Caco-2 (cell line): ENCODE measurements at regions not wholly inside any gene's neighbourhood (a gene's known extent, or its start where the extent isn't known, plus 50 kb on each side); places are given as distances from the start of the nearest gene placed in this dataset.

Experiments
- BruUV-seq: library from RNA; stranded (reverse); fragments of 400-500 nt; replicated peaks from 2 replicates; lab custom pipeline; 2021; lab: Mats Ljungman, UMichigan
- CTCF ChIA-PET: fragments of 300-600 bp; sonication (Branson Sonifier 250); formaldehyde crosslinking; loops from one replicate; lab custom pipeline; 2022; ENCODE audit warnings: antibody characterized with exemption; lab: Charles Lee
- POLR2A ChIA-PET: fragments of 300-600 bp; sonication (Branson Sonifier 250); formaldehyde crosslinking; loops from one replicate; lab custom pipeline; 2022; ENCODE audit warnings: antibody characterized with exemption; lab: Charles Lee
- DNase-seq, 2 experiments: peaks; one replicate each; pipeline versions ENCODE4 v3.0.0 to v3.0.0-alpha.2; 2020 to 2022
- H3K27me3 ChIP-seq: replicated peaks from 2 replicates; pipeline ENCODE4 v1.6.0; 2011; ENCODE audit warnings: low read length; ENCODE audit not compliant: control insufficient read depth, insufficient read depth
- H3K36me3 ChIP-seq: 2 replicates; pipeline ENCODE4 v1.5.1; 2011; ENCODE audit warnings: low read length; ENCODE audit not compliant: control insufficient read depth, insufficient read depth
- H3K4me1 ChIP-seq: fragments of 250-450 bp; sonication (Bioruptor Pico); 2 replicates; pipeline ENCODE4 v1.5.1; 2020; ENCODE audit warnings: mild to moderate bottlenecking
- H3K4me3 ChIP-seq: 2 replicates; pipeline ENCODE4 v1.5.1; 2011; ENCODE audit warnings: low read depth, mild to moderate bottlenecking, control low read depth, low read length
- H3K9me3 ChIP-seq: fragments of 250-450 bp; sonication (Bioruptor Pico); 2 replicates; pipeline ENCODE4 v1.5.1; 2020; ENCODE audit warnings: mild to moderate bottlenecking, moderate library complexity
- H3K27ac Mint-ChIP-seq: one replicate; pipeline ENCODE4 v1.8.0; 2022; ENCODE audit warnings: mixed read lengths; ENCODE audit not compliant: unreplicated experiment
- H3K27me3 Mint-ChIP-seq: one replicate; pipeline ENCODE4 v1.8.0; 2022; ENCODE audit warnings: mixed read lengths; ENCODE audit not compliant: insufficient read depth, unreplicated experiment
- H3K36me3 Mint-ChIP-seq: one replicate; pipeline ENCODE4 v1.8.0; 2022; ENCODE audit warnings: mild to moderate bottlenecking, mixed read lengths; ENCODE audit not compliant: insufficient read depth, unreplicated experiment
- H3K4me1 Mint-ChIP-seq: one replicate; pipeline ENCODE4 v1.8.0; 2022; ENCODE audit warnings: low read depth, mixed read lengths; ENCODE audit not compliant: unreplicated experiment
- H3K4me3 Mint-ChIP-seq: one replicate; pipeline ENCODE4 v1.8.0; 2022; ENCODE audit warnings: mild to moderate bottlenecking, moderate library complexity, mixed read lengths; ENCODE audit not compliant: unreplicated experiment
- H3K9me3 Mint-ChIP-seq: one replicate; pipeline ENCODE4 v1.8.0; 2022; ENCODE audit warnings: mixed read lengths; ENCODE audit not compliant: unreplicated experiment
- CTCF ChIP-seq, 2 experiments: fragments of 200-600 bp in 1 of 2; IDR thresholded peaks; 1 replicate in 1 of 2; 2 replicates in 1 of 2; pipeline versions ENCODE4 v1.5.1 to v1.8.0; 2011 to 2022; ENCODE audit warnings: antibody characterized with exemption in 1 of 2, control low read depth in 1 of 2, inconsistent platforms in 1 of 2, low read depth in 1 of 2, low read length in 1 of 2, mild to moderate bottlenecking in 1 of 2, moderate library complexity in 1 of 2; ENCODE audit not compliant: insufficient read depth in 1 of 2, severe bottlenecking in 1 of 2, unreplicated experiment in 1 of 2
- intact Hi-C: fragments of 100-400 bp; cut with micrococcal nuclease; formaldehyde crosslinking; loops from one replicate; pipeline ENCODE4 v1.10.0; 2022; ENCODE audit not compliant: unreplicated experiment

GRCh38 chr10:78212060-78212785 lies 178.6 kb downstream of the RPS24 start:
- Histone ChIP-seq H3K4me3 (no peak overlapping the region), H3K36me3 (no peaks in the 10 kb centered on the region), H3K9me3 (no peaks in the 10 kb centered on the region), H3K27me3 (no peaks in the 10 kb centered on the region; the same call in 1 of the 2 replicates), H3K4me1 (no peaks in the 10 kb centered on the region)
- POLR2A ChIA-PET: interaction anchor here (0.6 kb wide), 2 partner anchors 24 to 866 kb away, joined by 4 to 8 read pairs; no protein-coding TSS in a partner anchor
- no peaks in the 10 kb centered on the region for H3K36me3 Mint-ChIP-seq
- H3K9me3 Mint-ChIP-seq: no peaks in the 10 kb centered on the region
- H3K4me3 Mint-ChIP-seq: no peak overlapping the region
- no peaks in the 10 kb centered on the region for H3K4me1 Mint-ChIP-seq
- no peak for DNase-seq
- no peaks in the 10 kb centered on the region for H3K27me3 Mint-ChIP-seq
- TF ChIP-seq CTCF (IDR thresholded peaks at IDR 0.05; ENCODE audit: insufficient read depth in 1 of 2, low read depth in 1 of 2, low read length in 1 of 2, severe bottlenecking in 1 of 2, unreplicated experiment in 1 of 2): no peak
- CTCF ChIA-PET: interaction anchor here (0.7 to 2.1 kb wide), 3 partner anchors 44 to 593 kb away, joined by 3 to 9 read pairs (median 3); no protein-coding TSS in a partner anchor
- H3K27ac Mint-ChIP-seq: no peak overlapping the region
- no TSS peak for BruUV-seq
- intact Hi-C loops: loop anchor here (5.0 kb wide), 1 partner anchor 860 kb away; no protein-coding TSS in a partner anchor

GRCh38 chr10:78212786-78213175 lies 179.1 kb downstream of the RPS24 start:
- Histone ChIP-seq H3K4me1 (no peaks in the 10 kb centered on the region), H3K36me3 (no peaks in the 10 kb centered on the region), H3K27me3 (no peaks in the 10 kb centered on the region), H3K4me3 (no peak overlapping the region), H3K9me3 (no peaks in the 10 kb centered on the region)
- TF ChIP-seq CTCF (IDR thresholded peaks at IDR 0.05; ENCODE audit: insufficient read depth in 1 of 2, low read depth in 1 of 2, low read length in 1 of 2, severe bottlenecking in 1 of 2, unreplicated experiment in 1 of 2): no peak
- H3K36me3 Mint-ChIP-seq: no peaks in the 10 kb centered on the region
- no peak overlapping the region for H3K27ac Mint-ChIP-seq
- ChIA-PET CTCF (interaction anchor here (0.7 to 2.1 kb wide), 3 partner anchors 44 to 592 kb away, joined by 3 to 9 read pairs (median 3); no protein-coding TSS in a partner anchor), POLR2A (interaction anchor here (0.6 kb wide), 2 partner anchors 24 to 866 kb away, joined by 4 to 8 read pairs; no protein-coding TSS in a partner anchor)
- no peak for DNase-seq
- intact Hi-C loops: loop anchor here (5.0 kb wide), 1 partner anchor 860 kb away; no protein-coding TSS in a partner anchor
- no peaks in the 10 kb centered on the region for H3K27me3 Mint-ChIP-seq
- no TSS peak for BruUV-seq
- H3K9me3 Mint-ChIP-seq: no peaks in the 10 kb centered on the region
- H3K4me3 Mint-ChIP-seq: no peak overlapping the region
- no peaks in the 10 kb centered on the region for H3K4me1 Mint-ChIP-seq

- H3K9me3 ChIP-seq: no peaks in the 10 kb centered on the region
- CTCF ChIA-PET: no interaction called here
- no peaks in the 10 kb centered on the region for H3K9me3 Mint-ChIP-seq
- no peak overlapping the region for H3K27ac Mint-ChIP-seq
- H3K4me3 ChIP-seq: no peak overlapping the region
- no peaks in the 10 kb centered on the region for H3K27me3 Mint-ChIP-seq
- intact Hi-C loops: loop anchor here (5.0 kb wide), 2 partner anchors 47 to 857 kb away; no protein-coding TSS in a partner anchor
- DNase-seq: no peak
- 0 out of 2 replicates have a peak, but pooled peaks cover 10% of the 10 kb centered on the region for H3K4me1 ChIP-seq
- H3K36me3 Mint-ChIP-seq: peaks cover 7% of the 10 kb centered on the region
- H3K4me3 Mint-ChIP-seq: no peak overlapping the region
- POLR2A ChIA-PET: no interaction called here
- H3K36me3 ChIP-seq: no peaks in the 10 kb centered on the region
- BruUV-seq: no TSS peak
- H3K4me1 Mint-ChIP-seq: peaks cover 10% of the 10 kb centered on the region
- TF ChIP-seq CTCF (IDR thresholded peaks at IDR 0.05; ENCODE audit: insufficient read depth in 1 of 2, low read depth in 1 of 2, low read length in 1 of 2, severe bottlenecking in 1 of 2, unreplicated experiment in 1 of 2): no peak
- H3K27me3 ChIP-seq: no peaks in the 10 kb centered on the region
These were observed 181.3 kb downstream of the RPS24 start for GRCh38 chr10:78214955-78215354.
